SK-N-MC (cell line): ENCODE measurements at regions not wholly inside any gene's neighbourhood (a gene's known extent, or its start where the extent isn't known, plus 50 kb on each side); places are given as distances from the start of the nearest gene placed in this dataset.

ENCODE experiments used
- EZH2 ChIP-seq: fragments of 200-600 bp; sonication (generic); IDR thresholded peaks from one replicate; pipeline ENCODE4 v1.6.1; 2017; ENCODE audit warnings: antibody characterized with exemption
- POLR2AphosphoS5 ChIP-seq: IDR thresholded peaks from 2 replicates; pipeline ENCODE4 v1.6.1; 2012; ENCODE audit warnings: mild to moderate bottlenecking, low read depth, low read length, borderline replicate concordance

GRCh38 chr1:234820597-234820996, 210.6 kb upstream of the IRF2BP2 start:
- TF ChIP-seq POLR2AphosphoS5, result no peak
- TF ChIP-seq EZH2, result no peak
